GM21528 (cell line): ENCODE measurements at regions not wholly inside any gene's neighbourhood (a gene's known extent, or its start where the extent isn't known, plus 50 kb on each side); places are given as distances from the start of the nearest gene placed in this dataset.
"Not testable (repeated sequence)": the region's sequence is repeated elsewhere in the genome, so short reads cannot be mapped to it uniquely, and the experiment has no call there.

Source experiments
- ATAC-seq: cut with Tn5 transposase; IDR thresholded peaks from one replicate; pipeline ENCODE4 v1.9.1; 2021; ENCODE audit warnings: mild to moderate bottlenecking, moderate library complexity; ENCODE audit not compliant: unreplicated experiment, low FRiP score

DNA sequence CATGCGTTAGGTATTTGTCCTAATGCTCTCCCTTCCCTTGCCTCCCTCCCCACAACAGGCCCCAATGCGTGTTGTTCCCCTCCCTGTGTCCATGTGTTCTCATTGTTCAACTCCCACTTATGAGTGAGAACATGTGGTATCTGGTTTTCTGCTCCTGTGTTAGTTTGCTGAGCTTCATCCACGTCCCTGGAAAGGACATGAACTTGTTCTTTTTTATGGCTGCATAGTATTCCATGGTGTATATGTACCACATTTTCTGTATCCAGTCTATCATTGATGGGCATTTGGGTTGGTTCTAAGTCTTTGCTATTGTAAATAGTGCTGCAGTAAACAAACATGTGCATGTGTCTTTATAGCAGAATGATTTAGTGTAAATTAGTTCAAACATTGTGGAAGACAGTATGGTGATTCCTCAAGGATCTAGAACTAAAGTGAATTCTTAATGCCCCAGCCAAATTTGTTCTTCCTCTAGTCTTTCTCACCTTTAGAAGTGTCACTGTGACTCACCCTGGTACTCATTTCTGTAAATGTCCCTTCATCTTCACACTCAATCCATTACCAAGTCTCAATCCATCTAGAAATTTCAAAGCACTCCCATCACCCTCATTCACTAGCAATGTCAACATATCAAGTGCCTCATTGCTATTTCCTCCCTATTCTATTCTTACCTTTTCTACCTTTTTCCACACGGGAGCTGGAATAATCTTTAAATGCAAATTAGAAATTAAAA lies 123.9 kb downstream of the MREG start:
- ATAC-seq = not testable (repeated sequence)

DNA sequence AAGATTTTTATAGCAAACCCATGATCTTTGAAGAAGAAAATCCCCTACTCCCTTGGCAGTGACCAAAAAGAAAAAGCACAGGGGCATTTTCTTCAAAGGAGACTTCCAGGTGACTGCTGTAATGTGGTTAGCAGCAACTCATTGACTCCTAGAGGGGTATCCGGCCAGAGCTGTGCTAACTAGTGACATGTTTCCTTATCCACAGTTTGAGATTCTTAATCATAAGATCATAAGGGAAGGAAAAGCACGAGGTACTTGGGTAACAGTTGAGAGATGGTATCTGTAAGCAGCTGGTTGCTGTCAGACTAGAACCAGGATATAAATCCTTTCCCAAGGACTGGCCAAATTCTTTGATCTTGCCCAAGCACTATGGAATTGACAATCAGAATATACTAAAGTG lies 124.7 kb downstream of the MREG start:
- no peak for ATAC-seq

DNA sequence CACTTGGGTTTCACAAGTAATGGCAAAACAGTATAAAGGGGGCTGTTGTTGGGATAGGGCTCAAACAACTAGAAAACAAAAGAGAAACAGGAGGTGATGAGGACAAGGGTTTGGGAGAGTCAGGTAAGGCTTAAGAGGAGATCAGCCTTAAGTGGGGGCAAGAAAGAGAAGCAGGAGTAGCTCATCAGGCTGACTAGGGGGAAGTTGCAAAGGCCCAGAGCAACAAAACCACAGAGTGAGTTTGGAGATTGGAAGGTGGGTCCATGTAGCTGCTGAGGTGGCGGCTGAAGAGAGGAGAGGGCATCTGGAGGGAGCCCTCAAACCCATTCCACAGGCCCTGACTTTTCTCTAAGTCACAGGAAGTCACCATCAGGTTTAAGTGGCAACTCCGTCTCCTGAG lies 126.0 kb downstream of the MREG start:
- ATAC-seq = no peak

DNA sequence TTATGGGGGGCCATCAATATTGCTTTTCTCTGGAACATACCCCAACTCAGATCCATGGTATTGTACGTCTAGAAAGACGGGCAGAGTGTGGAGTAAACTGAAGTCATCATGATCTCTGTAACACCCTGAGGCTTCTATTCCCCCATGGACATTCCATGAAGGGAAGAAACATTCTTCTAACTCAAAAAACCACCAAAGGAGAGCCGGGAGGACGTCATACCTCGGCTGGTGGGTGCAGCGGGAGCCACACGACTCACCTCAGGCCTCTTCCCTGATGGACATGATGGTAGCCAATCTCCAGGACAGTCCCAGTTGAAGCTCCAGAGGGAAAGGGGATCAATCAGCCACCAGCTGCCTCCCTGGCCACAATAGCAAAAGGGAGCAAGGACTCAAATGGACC lies 127.3 kb downstream of the MREG start:
- ATAC-seq = no peak

DNA sequence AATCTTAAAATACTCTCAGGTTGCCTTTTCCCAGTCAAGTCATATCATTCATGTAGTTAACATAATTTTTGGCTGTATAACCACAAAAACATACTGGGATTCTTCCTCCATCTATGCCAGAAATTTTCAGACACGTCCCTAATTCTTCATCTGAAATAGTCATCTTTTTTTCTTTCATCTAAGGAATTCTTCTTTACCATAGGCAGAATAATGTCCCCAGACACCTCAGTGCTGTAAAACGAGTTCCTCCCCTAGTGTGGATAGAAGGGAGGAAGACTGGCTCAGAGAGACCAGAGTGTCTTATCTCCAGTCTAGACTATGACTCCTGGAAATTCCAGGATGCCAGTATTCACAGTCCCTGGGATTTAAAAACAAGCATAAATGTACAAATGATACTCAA lies 127.8 kb downstream of the MREG start:
- no peak for ATAC-seq

DNA sequence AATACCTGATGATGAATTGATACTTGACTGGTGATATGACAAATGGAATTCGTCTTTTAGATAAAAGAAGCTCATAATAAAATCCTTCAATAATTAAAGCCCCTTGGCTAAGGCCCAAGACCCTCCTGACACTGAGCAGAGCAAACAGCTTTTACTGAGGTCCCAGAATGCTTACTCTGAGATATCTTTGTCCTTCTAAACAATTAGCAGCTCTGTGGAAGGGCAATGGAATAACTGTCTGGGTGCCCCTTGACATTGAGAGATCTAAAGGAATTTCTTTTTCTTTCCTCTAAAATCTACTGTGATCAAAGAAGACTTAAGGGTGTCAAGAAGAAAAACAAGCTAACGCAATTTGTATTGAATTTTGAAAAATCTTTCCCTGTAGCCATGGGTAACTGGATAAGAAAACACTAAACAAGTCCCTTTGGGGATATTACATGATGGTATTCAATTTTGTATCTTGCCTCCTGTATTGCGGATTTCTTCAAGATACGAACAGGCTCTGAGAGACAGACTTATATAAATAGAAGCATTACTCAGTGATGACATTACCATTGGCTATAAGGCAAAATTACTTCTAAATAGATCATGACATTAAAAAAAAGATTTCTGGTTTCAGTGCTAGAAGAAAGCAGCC lies 128.8 kb downstream of the MREG start:
- no peak for ATAC-seq

DNA sequence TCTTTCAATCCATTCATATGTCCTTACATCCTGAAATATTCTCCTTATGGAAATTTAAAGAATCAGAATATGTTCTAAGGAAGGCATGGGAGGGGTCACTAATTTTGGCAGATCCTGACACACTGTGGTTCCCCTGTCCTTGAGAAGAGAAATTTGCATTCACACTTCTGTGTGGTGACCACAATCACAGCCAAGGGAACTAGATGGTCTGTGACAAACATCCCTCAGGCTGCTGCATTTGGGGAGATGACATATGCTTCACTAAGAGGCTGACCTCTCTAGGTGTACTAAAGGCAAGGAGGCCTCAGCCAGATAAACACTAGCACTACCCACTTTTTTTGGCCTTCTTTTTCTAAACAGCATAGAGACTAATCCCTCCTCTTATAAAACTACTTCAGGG lies 129.6 kb downstream of the MREG start:
- no peak for ATAC-seq

DNA sequence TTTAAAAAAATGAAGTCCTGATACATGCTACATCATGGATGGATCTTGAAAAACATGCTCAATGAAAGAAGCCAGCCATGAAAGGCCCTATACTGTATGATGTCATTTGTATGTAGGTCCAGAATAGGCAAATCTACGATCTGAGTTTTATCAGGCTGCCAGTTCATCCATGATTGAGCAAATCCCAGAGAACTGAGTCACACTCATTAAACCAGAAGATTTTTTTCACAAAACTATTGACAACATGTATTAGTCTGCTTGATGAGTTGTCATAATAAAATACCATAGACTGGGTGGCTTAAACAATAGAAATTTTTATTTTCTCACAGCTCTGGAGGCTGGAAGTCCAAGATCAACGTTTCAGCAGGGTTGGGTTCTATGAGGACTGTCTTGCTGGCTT lies 130.7 kb downstream of the MREG start:
- no peak for ATAC-seq

DNA sequence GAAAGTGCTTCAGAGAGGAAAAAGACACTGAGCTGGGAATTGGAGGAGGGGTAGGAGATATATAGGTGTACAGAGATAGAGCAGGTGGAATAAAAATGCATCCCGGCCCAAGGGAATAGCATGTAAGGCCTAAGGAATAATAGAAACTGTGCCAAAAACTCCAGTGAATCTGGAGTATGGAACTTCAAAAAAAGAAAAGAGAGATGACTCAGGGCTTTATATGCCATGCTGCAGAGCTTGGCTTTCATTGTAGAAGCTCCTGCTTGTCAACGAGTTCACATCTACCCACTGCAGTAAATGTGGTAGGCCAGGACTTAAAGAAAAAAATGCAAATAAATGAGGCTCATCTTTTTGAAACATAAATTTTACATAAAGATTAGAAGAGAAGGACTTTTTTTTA lies 131.8 kb downstream of the MREG start:
- ATAC-seq = no peak

DNA sequence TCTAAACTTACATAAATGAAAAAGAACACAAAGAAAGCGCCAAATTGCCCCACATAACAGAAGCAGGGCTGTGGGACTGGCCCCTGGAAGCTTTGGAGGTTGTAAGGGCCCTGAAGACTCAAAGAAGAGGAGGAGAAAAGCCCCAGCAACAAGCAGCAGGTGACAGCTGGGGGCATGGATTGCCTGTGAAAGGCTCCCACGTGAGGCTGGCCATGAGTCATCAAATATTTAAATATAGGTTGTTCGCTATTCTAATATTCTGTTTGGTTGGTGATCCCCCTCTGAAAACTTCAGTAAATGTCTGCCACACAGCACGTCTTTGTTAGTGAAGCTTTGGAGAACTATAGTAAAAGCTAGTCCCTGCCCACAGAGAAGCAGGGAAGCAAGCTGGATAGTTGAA lies 132.4 kb downstream of the MREG start:
- peak; percentile 69 for ATAC-seq

DNA sequence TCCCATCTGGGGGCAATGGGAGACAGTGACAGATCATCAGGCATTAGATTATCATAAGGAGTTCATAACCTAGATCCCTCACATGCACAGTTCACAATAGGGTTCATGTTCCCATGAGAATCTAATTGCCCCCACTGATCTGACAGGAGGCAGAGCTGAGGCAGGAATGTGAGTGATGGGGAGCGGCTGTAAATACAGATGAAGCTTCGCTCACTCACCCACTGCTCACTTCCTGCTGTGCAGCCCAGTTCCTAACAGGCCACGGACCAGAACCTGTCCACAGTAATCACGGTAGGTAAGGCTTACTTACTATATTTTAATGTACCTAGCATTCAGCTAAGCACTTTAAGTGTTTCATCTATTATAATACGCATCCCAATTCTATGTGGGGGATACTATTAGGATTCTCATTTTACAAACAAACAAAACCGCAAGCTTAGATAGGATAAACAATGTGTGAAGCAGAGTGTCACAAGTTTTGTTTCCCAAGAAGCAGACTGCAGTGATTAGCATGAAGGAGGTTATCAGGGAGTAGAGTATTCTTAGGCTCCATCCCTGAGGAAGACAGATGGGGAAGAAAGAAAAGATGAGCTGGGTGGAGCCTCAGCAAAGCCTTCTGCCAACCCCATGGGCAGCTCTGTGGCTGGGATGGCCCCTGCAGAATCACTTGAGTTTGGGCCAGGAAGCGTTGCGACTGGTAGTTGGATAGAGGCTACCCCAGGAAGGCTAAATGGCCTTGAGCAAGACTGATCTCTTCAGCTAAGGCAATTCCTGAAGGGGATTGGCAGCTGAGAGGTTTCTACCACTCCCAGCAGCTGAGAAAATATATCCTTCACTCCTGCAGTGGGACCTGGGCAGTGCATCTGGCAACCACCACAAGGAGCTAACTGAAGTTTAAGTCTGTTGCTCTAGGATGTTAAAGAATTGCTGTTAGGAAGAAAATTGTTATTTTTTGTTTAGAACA lies 133.1 kb downstream of the MREG start:
- no peak for ATAC-seq

DNA sequence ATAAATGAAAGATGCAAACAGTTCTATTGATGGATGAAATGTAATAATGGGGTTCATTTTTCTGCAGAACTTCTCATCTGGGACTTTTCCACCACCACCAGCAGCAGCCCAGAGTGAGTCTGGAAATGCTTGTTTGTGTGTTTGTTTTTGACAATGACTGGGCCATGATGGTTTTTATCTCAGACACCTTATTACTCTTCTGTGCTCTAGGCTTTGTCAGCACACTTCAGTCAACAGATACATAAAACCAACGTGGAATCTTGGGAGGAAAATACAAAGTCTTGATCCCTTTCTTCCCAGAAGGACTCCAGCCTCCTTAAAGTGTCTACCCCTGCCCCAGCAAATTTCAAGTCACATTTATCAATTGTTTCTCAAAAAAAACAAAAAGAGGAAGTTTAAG lies 134.0 kb downstream of the MREG start:
- no peak for ATAC-seq

DNA sequence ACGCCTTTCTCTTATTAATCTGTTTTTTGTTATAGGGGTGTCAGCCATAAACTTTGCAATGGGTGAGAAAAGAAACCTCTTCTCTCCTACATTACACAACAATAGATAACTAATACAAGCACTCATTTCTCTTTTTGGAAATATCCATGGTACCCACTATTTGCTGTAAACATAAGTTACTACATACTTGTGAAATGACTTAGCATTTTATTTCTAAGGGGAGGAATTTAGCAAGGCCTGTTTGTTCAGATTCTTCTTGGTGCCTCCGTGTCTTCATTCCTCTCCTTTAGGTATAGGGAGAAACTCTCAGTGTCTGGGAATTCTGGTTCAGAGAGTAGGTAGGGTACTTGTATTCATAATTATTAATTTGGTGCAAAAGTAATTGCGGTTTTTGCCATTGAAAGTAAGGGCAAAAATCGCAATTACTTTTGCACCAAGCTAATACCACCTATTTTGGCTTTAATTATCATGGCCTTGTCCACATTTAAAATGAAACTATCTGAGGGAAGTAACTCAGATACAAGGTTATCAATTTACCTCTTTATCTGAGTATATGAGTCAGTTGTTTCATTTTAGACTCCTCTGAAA lies 134.8 kb downstream of the MREG start:
- no peak for ATAC-seq

DNA sequence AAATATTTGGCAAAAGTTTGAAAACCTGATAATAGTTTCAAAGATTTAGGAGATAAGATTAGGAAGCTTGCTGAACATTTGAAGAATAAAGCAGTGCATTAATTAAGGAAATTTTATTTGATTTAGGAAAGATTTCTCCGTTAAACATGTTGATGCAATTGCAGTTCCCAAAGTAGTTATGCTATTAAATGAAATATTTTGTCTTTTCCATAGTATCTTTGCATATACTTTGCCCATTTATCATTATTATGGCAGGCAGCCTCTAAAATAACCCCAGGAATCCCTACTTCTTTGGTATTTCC lies 136.5 kb downstream of the MREG start:
- ATAC-seq = no peak

DNA sequence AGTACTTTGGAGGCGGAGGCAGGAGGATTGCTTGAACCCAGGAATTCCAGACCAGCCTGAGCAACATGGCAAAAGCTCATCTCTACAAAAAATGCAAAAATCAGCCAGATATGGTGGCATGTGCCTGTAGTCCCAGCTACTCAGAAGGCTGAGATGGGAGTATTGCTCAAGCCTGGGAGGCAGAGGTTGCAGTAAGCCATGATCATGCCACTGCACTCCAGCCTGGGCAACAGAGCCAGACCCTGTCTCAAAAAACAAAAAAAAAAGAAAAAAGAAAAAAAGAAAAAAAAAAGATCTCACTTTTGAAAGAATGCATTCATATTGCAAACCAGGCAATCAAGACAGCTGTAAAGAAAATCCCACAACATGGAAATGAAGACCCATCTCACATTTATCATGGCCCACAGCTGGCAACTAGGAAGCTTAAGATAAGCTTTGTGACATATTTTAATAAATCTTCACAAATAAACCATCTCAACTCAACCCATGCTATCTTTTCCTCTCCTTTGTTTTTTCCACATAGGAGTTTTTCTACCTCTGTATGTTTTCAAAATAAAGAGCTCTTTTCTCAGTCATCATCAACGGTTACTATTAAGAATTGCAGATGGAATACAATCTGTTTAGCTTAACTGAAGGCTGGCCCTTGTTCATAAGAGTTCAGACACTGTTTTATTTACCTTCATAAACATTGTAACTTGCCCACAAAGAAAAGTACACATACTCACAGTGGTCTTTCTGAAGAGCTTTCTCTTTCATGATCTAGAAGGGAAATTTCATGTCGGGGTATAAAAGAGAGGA lies 137.0 kb downstream of the MREG start:
- no peak for ATAC-seq

DNA sequence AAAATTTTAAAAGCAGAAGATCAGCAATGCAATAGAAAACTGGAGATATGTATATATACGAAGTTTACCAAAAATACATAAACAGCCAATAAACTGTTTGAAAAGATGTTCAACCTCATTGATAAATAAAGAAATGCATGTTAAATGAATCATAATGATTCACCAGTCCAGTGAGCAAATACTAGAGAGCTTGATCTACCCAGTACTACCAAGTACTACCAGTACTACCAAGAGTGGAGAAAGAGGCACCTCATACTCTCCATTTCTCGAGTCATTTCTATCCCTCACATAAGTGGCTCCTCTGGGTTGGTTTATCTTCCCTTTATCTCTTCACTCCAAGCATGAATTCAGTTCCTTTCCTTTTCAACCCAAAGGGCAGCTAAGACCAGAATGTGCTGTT lies 138.9 kb downstream of the MREG start:
- ATAC-seq = no peak

DNA sequence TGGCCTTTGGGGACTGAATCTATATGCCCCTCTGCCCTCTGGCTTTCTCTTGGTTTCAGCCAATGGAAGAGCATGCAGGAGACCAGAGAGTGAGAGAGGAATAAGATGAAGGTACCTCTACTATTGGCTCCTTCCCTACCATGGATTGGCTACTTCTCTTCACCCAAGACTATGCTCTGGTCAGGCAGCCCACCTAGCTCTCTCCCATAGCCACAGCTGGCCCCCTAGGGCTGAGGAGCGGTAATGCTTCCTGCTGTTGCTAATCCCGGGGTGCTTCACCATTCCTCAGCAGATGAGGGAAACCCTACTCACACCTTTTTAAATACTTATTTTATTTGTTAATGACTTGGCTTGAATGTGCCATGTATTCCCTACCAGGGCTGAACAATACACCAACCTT lies 142.4 kb downstream of the MREG start:
- ATAC-seq = no peak

DNA sequence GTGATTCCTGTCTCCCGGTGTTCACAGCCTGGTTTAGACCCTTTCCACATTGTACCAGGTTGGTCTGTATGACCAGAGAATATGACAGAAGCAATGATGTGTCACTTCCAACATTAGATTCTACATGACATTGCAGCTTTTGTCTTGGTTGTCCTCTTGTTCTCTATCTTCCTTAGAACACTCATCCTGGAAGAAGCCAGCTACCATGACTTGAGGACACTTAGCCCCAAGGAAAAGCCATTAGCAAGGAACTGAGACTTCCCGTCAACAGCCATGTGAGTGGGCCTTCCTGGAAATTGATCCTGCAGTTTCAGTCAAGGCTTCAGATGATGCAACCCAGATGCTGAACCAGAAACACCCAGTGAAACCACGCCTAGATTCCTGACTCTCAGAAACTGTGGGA lies 143.3 kb downstream of the MREG start:
- ATAC-seq = no peak

DNA sequence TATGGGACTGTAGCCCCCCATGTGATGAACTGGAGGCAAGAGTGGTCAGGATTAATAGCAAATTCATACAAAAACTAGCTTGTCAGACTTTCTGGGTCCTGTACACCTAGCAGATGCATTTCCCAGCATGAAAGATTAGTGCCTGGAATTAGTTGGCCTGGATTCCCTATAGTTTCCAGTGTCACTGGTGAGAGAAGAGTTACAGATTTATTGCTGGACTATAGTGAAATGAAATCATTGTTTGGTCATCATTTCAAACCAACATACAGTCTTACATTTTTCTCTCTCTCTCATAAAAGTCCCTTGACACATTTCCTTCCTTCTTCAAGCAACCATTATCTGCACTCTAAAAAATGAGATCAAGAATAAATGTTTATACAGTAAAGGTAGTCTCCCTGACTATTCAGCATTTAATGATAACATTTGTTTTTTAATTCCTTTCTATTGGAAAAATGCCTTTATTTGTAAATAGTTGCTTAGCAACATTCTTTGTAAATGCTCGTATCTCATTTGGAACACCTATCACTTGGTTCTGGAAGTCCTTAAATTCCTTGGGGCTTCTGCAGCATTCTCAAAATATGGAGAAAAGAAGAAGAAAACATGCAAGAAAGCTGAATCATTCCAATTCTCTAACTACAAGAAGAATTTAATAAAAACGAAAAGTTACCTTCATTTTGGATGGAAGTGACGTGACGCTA lies 144.4 kb downstream of the MREG start:
- ATAC-seq = no peak

DNA sequence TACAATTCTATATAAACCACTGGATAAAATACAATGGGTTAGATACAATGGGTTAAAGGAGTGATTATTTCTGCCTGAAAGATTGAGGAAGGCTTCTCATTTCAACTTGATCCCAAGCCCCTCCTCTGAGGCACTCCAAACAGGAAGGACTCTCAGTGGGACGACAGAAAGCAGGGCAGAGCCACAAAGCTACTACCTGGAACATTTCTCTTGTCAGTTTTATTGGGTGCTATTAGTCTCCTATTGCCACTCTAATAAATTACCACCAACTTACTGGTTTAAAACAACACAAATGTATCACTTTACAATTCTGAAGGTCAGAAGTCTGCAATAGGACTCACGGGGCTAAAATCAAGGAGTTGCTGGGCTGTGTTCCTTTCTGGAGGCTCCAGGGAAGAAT lies 146.7 kb downstream of the MREG start:
- no peak for ATAC-seq
